Stimulated activated CD4-positive, alpha-beta T cell treated with anti-CD3 and anti-CD28 coated beads, Interleukin-1b, Interleukin-23, amount 100 ng/mL, for 24 hours (primary cell): ENCODE measurements at regions not wholly inside any gene's neighbourhood (a gene's known extent, or its start where the extent isn't known, plus 50 kb on each side); places are given as distances from the start of the nearest gene placed in this dataset.

Experiments used
- DNase-seq, 4 experiments: peaks; one replicate each; pipeline ENCODE4 v3.0.0-alpha.2; 2020; ENCODE audit warnings: low read depth in 4 of 4, low spot score in 1 of 4

- no peak for DNase-seq
Measured at GRCh38 chr11:26025676-26026075, 306.3 kb upstream of the ANO3 start.

DNA sequence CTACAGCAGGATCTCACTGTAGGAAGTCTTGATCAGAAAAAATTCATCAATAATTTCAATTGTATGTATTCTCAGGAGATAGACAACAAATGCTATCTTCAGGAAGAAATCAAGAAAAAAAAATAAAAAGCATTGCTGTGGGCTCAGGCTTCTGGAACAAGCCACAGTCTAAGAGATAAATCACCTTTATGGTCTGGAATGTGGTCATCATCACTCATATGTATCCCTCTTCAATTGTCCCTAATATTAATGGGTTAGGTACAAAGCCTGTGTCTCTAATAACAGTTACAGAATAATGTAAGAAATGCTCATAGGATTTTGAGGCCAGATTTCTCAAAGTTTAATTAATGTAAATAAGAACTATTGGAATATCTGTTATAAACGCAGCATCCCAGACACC lies 305.9 kb upstream of the ANO3 start:
- DNase-seq, result no peak

DNA sequence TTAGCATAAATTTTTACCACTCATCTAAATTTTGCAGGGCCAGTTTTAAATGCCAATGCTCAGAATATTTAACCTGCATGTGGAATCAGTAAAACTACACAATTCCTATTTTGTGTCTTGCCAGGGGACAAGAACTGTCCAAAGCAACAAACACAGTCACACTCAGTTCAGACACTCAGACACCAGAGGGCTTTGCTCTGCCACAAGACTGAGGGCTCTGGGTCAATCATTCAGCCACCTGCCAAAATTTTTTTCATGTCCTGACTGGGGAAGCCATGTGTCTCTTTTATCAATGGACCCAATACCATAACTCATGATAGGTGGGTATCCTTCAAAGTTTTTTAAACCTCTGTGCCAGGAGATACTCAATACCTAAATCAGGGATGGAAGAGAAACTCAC lies 304.0 kb upstream of the ANO3 start:
- no peak for DNase-seq

- no peak for DNase-seq
Measured at GRCh38 chr11:26028393-26028911, 303.5 kb upstream of the ANO3 start.

- DNase-seq, result no peak
Measured at GRCh38 chr11:26030399-26030798, 301.5 kb upstream of the ANO3 start.

DNA sequence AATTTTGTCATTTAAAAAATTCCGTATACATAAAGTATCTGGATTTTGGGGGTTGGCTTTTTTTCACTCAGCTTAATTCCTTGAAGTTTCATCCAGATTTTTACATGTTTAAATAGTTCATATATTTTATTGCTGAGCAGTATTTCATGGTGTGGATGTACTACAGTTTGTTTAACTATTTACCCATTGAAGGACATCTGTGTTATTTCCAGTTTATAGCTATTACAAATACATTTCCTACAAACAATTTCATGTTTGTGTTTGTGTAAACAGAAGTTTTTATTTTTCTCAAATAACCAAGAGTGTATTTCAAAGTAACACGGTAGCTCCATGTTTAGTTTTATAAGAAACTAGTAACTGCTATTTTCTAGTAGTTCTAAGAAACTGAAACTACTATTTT lies 299.7 kb upstream of the ANO3 start:
- no peak for DNase-seq

DNA sequence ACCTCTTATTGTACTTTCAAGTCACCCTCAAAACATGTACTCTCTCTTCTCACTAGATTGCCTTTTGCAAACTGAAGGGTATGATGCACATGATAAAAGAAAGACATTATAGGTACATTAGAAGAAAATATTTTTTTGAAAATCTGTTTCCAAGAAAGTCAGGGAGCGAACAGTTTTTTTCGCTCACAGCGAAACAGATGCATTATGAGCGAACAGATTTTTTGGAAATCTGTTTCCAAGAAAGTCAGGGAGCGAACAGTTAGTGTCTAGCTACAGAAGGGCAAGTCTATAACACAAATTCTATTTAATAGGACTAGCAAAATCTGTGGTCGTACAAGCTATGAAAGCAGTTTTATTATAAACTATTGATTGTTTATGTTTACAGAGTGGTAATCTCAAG lies 296.2 kb upstream of the ANO3 start:
- DNase-seq, result no peak

DNA sequence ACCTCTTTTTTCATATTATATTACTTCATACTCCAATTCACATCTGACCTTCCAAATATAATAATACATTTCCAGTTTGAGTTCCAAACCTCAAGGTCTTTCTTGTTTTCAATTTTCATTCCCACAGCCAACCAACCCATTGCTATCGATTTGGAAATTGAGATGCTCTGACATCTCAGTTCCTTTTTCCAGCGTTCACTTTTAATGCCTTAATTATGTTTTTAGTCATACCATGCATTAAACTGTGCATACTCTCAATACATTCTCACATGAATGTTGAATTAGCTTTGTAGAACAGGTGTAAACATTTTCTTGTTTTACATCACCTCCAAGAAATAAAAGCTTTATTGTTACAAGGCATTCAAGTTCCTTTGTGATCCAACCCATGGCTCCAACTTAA lies 294.2 kb upstream of the ANO3 start:
- no peak for DNase-seq

DNA sequence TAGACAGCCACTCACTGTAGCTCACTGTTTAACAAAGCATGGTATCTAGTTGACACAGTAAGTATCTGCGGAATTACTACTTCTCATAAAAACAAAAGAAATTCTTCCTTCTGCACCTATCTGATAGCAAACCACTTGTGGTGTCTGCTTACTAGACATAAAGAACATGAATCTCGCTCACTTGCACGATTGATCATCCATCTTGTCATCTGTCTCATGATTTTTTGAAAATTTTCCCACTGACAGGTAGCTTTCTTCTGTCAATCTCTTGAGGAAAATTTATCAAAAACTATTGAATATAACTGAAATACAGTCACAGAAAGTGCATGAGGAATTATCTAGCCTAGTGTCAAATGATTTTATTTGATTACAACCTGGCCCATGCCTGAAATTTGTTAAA lies 291.6 kb upstream of the ANO3 start:
- DNase-seq, result no peak

DNA sequence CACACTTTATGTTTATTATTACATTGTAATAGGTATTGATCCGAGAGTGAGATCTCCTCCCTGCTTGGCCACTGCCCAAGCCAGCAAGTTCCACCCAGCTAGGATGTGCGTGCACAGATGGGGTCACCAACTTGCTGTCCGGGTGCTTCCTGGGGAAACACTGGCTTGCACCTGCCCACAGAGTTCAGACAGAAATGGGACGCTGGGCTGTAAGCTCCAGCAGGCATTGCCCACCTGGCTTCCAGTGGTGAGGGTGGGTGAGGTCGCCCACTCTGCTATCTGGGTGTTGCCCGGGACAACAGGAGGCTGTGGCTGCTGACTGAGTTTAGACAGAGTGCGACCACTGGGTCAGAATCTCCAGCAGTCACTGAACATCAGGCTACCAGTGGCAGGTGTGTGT lies 289.8 kb upstream of the ANO3 start:
- DNase-seq, result no peak

DNA sequence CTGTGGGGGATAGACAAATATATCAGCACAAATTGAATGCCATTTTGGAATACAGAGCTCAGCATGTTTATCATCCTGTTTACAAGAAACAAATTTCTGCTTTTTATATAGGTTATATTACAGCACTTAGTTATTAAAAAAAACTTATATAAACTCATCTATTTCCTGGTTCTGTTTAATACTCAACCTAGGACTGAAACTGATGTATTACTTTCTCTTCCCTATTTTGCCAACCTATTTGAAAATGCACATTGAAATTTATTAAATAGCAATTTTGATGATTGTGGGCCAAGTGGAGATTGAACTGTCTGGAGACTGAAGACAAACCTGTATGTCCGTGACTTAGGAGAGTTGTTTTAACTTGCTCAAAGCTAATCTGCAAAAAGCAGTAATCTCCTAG lies 288.3 kb upstream of the ANO3 start:
- DNase-seq, result no peak

DNA sequence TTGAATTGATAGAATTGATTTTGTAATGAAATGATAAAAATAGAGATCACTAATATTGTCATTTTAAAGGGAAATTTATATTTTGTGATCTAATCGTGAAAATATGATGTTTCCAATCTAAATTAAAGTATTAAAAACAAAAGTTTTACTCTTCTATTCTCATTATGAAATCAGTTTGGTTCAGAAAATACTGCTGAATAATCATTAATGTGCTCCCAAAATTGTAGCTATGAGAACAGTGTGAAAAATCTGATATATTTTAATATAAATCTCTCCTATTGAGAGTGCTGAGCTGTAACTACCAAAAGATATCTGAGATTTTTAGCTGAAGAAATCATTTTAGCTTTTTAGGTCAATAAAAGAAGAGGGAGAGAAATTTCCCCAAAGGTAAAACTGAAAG lies 287.5 kb upstream of the ANO3 start:
- no peak for DNase-seq

- DNase-seq, result no peak
Measured at GRCh38 chr11:26045082-26045481, 286.8 kb upstream of the ANO3 start.

DNA sequence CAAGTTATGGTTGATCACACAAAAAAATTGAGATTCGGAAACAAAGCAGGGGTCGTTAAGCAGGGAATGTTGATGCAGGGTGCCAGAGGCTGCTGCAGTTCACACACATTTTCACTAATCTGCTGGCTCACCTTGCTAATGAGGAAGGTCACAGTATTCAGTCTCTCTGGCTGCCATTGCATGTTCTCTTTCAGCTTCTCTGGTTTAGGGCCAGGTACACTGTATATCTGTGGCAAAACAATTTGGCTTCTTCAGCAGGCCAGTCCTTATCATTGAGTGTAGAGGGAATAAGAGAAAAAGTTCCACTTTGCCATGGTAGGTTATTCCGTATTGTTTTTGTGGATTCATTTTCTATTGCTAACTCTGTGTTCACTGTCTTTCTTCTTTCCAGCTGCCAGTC lies 283.7 kb upstream of the ANO3 start:
- no peak for DNase-seq

- no peak for DNase-seq
Measured at GRCh38 chr11:26053966-26054365, 278.0 kb upstream of the ANO3 start.

- DNase-seq, result no peak
Measured at GRCh38 chr11:26062660-26063059, 269.3 kb upstream of the ANO3 start.

- no peak for DNase-seq
Measured at GRCh38 chr11:26063915-26064314, 268.0 kb upstream of the ANO3 start.

- DNase-seq, result no peak
Measured at GRCh38 chr11:26065944-26066343, 266.0 kb upstream of the ANO3 start.

DNA sequence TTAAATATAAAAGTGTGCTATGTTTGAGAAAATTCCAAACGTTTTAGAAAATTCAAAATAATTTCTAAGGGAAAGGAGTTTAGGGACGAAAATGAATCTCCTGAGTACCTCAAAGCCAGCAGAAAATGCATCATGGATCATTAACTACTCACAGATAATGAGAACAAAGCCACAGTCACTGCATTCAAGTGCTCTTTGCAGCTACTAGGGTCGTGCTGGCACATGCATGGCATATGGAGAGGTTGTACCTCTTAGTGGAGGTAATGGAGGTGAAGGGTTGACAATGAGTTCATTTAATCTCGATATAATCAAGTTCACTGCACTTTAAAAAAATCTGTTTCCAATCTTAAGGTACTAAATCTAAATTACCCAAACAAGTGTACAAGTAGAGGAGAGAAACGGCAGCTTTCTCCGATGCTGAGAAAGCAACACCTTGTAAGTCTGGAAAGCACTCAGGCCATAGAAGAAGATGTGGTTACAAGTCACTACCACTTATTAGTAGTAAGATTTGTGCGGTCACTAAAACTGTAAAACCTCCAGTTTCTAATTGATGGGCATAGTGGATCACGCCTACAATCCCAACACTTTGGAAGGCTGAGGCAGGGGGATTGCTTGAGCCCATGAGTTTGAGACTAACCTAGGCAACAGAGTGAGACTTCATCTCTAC lies 261.1 kb upstream of the ANO3 start:
- DNase-seq, result no peak

DNA sequence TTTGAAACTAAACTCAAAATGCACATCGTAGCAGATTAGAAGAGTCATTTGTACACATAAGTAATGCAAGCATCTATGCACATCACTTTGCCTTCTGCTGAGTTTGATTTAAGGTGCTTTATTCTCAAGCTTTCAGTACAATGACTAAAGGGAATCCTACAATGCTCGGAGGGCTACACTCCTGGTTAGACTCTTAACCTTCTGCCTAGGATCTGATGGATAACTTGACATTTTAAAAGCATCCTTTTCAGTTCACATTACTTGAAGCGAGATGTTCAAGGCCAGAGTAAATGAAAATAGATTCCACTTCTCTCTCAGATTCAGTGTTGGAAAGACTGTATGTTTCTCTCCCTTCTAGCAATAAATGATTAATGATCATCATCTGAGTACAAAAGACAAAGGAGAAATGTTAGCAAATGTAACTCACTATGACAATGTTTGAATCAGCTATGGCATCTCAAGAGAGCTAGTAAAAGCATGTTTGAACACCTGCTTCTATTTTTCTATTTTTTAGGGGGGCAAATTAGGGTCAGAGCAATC lies 259.2 kb upstream of the ANO3 start:
- DNase-seq, result no peak

GRCh38 chr11:26073646-26074045 lies 258.3 kb upstream of the ANO3 start:
- no peak for DNase-seq

DNA sequence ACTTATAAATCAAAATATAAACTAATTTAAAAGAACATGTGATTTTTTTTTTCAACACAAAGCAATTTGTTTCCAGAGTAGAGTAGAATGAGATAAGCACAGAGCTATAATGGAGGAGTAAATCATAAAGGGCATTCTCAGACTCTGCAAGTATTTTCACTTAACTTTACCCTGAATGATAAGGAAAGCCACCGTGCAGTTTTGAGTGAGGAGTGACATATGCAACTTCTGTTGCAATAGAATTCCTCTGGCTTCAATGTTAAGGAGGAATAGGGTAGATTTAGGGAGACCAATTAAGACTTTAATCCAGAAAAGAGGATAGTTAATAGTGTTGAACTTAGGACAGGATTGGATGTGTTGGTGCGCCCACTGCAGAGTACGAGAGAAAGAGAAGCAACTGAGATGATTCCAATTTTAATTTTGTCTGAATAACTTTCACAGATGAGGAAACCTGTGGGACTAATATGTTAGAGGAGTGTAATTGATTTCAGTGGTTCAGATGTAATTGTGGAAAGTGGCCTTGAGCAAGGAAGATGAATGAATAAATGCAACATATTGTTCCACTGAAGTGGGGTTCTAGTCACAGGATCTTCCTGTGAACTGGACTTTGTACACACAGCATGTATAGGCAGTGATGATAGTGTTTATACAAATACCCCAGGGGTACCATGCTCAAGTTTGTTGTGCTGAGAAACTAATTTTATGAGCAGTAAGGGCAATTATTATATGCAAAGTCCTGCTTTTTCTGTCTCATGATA lies 255.5 kb upstream of the ANO3 start:
- no peak for DNase-seq
